Liver (tissue), 8 donors: ENCODE measurements at regions not wholly inside any gene's neighbourhood (a gene's known extent, or its start where the extent isn't known, plus 50 kb on each side); places are given as distances from the start of the nearest gene placed in this dataset.

Experiments
- DNase-seq: peaks from one replicate; pipeline ENCODE4 v3.0.0-alpha.2; 2017; ENCODE audit warnings: low spot score
- H3K27ac ChIP-seq, 2 donors: one replicate each; pipeline ENCODE4 v1.7.0; 2013; ENCODE audit warnings: inconsistent platforms in 2 of 2, low read length in 2 of 2, control low read depth in 1 of 2, low read depth in 1 of 2, mild to moderate bottlenecking in 1 of 2
- H3K27me3 ChIP-seq, 4 donors: one replicate each; pipeline versions ENCODE4 v1.6.1 to v1.7.0; 2013; ENCODE audit warnings: low read length in 3 of 4, inconsistent platforms in 1 of 4, mild to moderate bottlenecking in 1 of 4, moderate library complexity in 1 of 4; ENCODE audit not compliant: control insufficient read depth in 4 of 4, insufficient read depth in 4 of 4
- H3K36me3 ChIP-seq, 4 donors: one replicate each; pipeline versions ENCODE4 v1.6.1 to v1.7.0; 2013; ENCODE audit warnings: low read length in 3 of 4, mild to moderate bottlenecking in 3 of 4, low read depth in 1 of 4, moderate library complexity in 1 of 4; ENCODE audit not compliant: control insufficient read depth in 4 of 4, insufficient read depth in 3 of 4
- H3K4me1 ChIP-seq, 4 donors: one replicate each; pipeline versions ENCODE4 v1.6.1 to v1.7.0; 2013; ENCODE audit warnings: low read length in 3 of 4, mild to moderate bottlenecking in 3 of 4, moderate library complexity in 1 of 4; ENCODE audit not compliant: control insufficient read depth in 4 of 4, insufficient read depth in 4 of 4
- H3K4me3 ChIP-seq, 3 donors: one replicate each; pipeline versions ENCODE4 v1.6.1 to v1.7.0; 2013; ENCODE audit warnings: low read length in 3 of 3, control low read depth in 1 of 3, low read depth in 1 of 3, mild to moderate bottlenecking in 1 of 3
- H3K9ac ChIP-seq, 2 donors: one replicate each; pipeline ENCODE4 v1.7.0; 2013; ENCODE audit warnings: low read length in 2 of 2, mild to moderate bottlenecking in 2 of 2, moderate library complexity in 2 of 2, control low read depth in 1 of 2, low read depth in 1 of 2
- H3K9me3 ChIP-seq, 4 donors: one replicate each; pipeline versions ENCODE4 v1.6.1 to v1.7.0; 2013; ENCODE audit warnings: low read length in 3 of 4; ENCODE audit not compliant: control insufficient read depth in 4 of 4
- EGR1 ChIP-seq, 2 donors: IDR thresholded peaks; 2 replicates each; pipeline ENCODE4 v1.6.1; 2016 to 2018; ENCODE audit warnings: antibody characterized with exemption in 2 of 2, low read depth in 2 of 2
- FOXA1 ChIP-seq: IDR thresholded peaks from 2 replicates; pipeline ENCODE4 v1.6.1; 2016; ENCODE audit warnings: antibody characterized with exemption
- FOXA2 ChIP-seq: IDR thresholded peaks from 2 replicates; pipeline ENCODE4 v1.6.1; 2016; ENCODE audit warnings: antibody characterized with exemption
- GABPA ChIP-seq, 2 donors: IDR thresholded peaks in 1 of 2; conservative IDR thresholded peaks in 1 of 2; 2 replicates each; pipeline ENCODE4 v1.6.1; 2016; ENCODE audit warnings: antibody characterized with exemption in 2 of 2, mild to moderate bottlenecking in 1 of 2, moderate library complexity in 1 of 2
- HNF4A ChIP-seq, 2 donors: conservative IDR thresholded peaks; 2 replicates each; pipeline ENCODE4 v1.6.1; 2016; ENCODE audit warnings: antibody characterized with exemption in 2 of 2, mild to moderate bottlenecking in 2 of 2
- HNF4G ChIP-seq: IDR thresholded peaks from 2 replicates; pipeline ENCODE4 v1.6.1; 2016; ENCODE audit warnings: antibody characterized with exemption
- JUND ChIP-seq, 2 donors: IDR thresholded peaks; 2 replicates each; pipeline ENCODE4 v1.6.1; 2016; ENCODE audit warnings: antibody characterized with exemption in 2 of 2
- NR2F2 ChIP-seq: IDR thresholded peaks from 2 replicates; pipeline ENCODE4 v1.6.1; 2016; ENCODE audit warnings: antibody characterized with exemption
- RAD21 ChIP-seq, 2 donors: IDR thresholded peaks; 2 replicates each; pipeline ENCODE4 v1.6.1; 2016; ENCODE audit warnings: antibody characterized with exemption in 2 of 2, mild to moderate bottlenecking in 2 of 2
- RXRA ChIP-seq, 2 donors: IDR thresholded peaks; 2 replicates each; pipeline ENCODE4 v1.6.1; 2017 to 2018; ENCODE audit warnings: antibody characterized with exemption in 2 of 2, mild to moderate bottlenecking in 1 of 2
- SP1 ChIP-seq: IDR thresholded peaks from 2 replicates; pipeline ENCODE4 v1.6.1; 2018; ENCODE audit warnings: antibody characterized with exemption, mild to moderate bottlenecking
- TAF1 ChIP-seq: conservative IDR thresholded peaks from 2 replicates; pipeline ENCODE4 v1.6.1; 2016; ENCODE audit warnings: antibody characterized with exemption, mild to moderate bottlenecking
- YY1 ChIP-seq: IDR thresholded peaks from 2 replicates; pipeline ENCODE4 v1.6.1; 2016; ENCODE audit warnings: antibody characterized with exemption, mild to moderate bottlenecking
- WGBS: extraction: QIAGEN DNeasy Blood & Tissue Kit; methylation state at CpG from one replicate; pipeline ENCODE4 v1.1.7; 2013; 5-methylcytosine and 5-hydroxymethylcytosine counted together
- TF ChIP-seq, protein P1 (sequence below): fragments of 150-350 bp; IDR thresholded peaks from 2 replicates; pipeline ENCODE4 v1.5.1; 2017; ENCODE audit warnings: improper control_type of control experiment, low read depth, low read length; ENCODE audit not compliant: missing input control
- TF ChIP-seq, protein P2 (sequence below): IDR thresholded peaks from 2 replicates; pipeline ENCODE4 v1.6.1; 2016; ENCODE audit warnings: antibody characterized with exemption
- TF ChIP-seq, protein P3 (sequence below): IDR thresholded peaks from 2 replicates; pipeline ENCODE4 v1.6.1; 2016; ENCODE audit warnings: antibody characterized with exemption
- TF ChIP-seq, protein P4 (sequence below): IDR thresholded peaks from 2 replicates; pipeline ENCODE4 v1.6.1; 2016; ENCODE audit warnings: antibody characterized with exemption
- TF ChIP-seq, protein P5 (sequence below): IDR thresholded peaks from 2 replicates; pipeline ENCODE4 v1.6.1; 2016; ENCODE audit warnings: antibody characterized with exemption, mild to moderate bottlenecking
- donor health status: healthy.
- donor health status: healthy.
- donor health status: healthy.
- donor health status: healthy.
- donor health status: healthy.

DNA sequence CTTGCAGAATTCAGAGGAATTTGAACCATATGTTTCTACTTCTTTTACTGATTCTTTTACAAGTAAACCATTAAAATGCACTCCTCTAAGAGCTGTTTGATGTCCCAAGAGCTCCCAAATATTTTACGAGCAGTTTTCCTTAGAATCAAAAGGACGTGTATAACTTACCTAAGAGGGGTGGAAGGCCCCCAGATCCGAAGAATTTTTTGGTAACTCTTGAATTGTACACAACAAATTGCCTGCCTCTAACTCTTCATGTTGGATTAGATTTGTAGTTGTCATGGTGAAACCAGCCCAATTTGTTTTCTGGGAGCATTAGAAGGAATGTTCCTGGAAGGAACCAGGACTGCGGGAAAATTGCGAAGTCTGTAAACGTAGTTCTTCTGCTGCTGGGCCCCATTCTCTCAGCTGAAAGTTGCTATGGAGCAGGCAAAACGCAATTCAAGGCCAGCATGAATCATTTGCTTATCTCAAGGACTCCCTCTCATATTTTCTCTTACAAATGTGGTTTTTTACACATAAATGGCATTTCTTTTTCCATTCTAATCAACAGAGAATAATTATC is 124.8 kb upstream of the TMEM72 start:
- TF ChIP-seq, protein P1, sequence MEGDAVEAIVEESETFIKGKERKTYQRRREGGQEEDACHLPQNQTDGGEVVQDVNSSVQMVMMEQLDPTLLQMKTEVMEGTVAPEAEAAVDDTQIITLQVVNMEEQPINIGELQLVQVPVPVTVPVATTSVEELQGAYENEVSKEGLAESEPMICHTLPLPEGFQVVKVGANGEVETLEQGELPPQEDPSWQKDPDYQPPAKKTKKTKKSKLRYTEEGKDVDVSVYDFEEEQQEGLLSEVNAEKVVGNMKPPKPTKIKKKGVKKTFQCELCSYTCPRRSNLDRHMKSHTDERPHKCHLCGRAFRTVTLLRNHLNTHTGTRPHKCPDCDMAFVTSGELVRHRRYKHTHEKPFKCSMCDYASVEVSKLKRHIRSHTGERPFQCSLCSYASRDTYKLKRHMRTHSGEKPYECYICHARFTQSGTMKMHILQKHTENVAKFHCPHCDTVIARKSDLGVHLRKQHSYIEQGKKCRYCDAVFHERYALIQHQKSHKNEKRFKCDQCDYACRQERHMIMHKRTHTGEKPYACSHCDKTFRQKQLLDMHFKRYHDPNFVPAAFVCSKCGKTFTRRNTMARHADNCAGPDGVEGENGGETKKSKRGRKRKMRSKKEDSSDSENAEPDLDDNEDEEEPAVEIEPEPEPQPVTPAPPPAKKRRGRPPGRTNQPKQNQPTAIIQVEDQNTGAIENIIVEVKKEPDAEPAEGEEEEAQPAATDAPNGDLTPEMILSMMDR: no peak
- TF ChIP-seq HNF4A (conservative IDR thresholded peaks at IDR 0.05) (no peak), YY1 (no peak), HNF4G (no peak), EGR1 (IDR thresholded peaks at IDR 0.05; ENCODE audit: low read depth in 2 of 2) (no peak), RXRA (IDR thresholded peaks at IDR 0.05) (no peak), SP1 (no peak), TAF1 (no peak), NR2F2 (no peak), FOXA2 (no peak), RAD21 (IDR thresholded peaks at IDR 0.05) (no peak), FOXA1 (no peak), GABPA (IDR thresholded peaks at IDR 0.05 in 1 of 2, conservative IDR thresholded peaks at IDR 0.05 in 1 of 2) (no peak), JUND (IDR thresholded peaks at IDR 0.05) (no peak)
- TF ChIP-seq, protein P2, sequence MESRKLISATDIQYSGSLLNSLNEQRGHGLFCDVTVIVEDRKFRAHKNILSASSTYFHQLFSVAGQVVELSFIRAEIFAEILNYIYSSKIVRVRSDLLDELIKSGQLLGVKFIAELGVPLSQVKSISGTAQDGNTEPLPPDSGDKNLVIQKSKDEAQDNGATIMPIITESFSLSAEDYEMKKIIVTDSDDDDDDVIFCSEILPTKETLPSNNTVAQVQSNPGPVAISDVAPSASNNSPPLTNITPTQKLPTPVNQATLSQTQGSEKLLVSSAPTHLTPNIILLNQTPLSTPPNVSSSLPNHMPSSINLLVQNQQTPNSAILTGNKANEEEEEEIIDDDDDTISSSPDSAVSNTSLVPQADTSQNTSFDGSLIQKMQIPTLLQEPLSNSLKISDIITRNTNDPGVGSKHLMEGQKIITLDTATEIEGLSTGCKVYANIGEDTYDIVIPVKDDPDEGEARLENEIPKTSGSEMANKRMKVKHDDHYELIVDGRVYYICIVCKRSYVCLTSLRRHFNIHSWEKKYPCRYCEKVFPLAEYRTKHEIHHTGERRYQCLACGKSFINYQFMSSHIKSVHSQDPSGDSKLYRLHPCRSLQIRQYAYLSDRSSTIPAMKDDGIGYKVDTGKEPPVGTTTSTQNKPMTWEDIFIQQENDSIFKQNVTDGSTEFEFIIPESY: no peak
- TF ChIP-seq, protein P3, sequence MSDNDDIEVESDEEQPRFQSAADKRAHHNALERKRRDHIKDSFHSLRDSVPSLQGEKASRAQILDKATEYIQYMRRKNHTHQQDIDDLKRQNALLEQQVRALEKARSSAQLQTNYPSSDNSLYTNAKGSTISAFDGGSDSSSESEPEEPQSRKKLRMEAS: no peak
- TF ChIP-seq, protein P4, sequence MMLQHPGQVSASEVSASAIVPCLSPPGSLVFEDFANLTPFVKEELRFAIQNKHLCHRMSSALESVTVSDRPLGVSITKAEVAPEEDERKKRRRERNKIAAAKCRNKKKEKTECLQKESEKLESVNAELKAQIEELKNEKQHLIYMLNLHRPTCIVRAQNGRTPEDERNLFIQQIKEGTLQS: no peak
- TF ChIP-seq, protein P5, sequence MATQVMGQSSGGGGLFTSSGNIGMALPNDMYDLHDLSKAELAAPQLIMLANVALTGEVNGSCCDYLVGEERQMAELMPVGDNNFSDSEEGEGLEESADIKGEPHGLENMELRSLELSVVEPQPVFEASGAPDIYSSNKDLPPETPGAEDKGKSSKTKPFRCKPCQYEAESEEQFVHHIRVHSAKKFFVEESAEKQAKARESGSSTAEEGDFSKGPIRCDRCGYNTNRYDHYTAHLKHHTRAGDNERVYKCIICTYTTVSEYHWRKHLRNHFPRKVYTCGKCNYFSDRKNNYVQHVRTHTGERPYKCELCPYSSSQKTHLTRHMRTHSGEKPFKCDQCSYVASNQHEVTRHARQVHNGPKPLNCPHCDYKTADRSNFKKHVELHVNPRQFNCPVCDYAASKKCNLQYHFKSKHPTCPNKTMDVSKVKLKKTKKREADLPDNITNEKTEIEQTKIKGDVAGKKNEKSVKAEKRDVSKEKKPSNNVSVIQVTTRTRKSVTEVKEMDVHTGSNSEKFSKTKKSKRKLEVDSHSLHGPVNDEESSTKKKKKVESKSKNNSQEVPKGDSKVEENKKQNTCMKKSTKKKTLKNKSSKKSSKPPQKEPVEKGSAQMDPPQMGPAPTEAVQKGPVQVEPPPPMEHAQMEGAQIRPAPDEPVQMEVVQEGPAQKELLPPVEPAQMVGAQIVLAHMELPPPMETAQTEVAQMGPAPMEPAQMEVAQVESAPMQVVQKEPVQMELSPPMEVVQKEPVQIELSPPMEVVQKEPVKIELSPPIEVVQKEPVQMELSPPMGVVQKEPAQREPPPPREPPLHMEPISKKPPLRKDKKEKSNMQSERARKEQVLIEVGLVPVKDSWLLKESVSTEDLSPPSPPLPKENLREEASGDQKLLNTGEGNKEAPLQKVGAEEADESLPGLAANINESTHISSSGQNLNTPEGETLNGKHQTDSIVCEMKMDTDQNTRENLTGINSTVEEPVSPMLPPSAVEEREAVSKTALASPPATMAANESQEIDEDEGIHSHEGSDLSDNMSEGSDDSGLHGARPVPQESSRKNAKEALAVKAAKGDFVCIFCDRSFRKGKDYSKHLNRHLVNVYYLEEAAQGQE: no peak
- 67% methylated on average over 7 of the region's 7 CpGs for WGBS
- H3K9me3 ChIP-seq: no peaks in the 10 kb centered on the region

More for the DNA sequence above, 124.8 kb upstream of the TMEM72 start:
- H3K9ac ChIP-seq: no peak overlapping the region
- H3K4me1 ChIP-seq: no peaks in the 10 kb centered on the region
- H3K36me3 ChIP-seq: no peaks in the 10 kb centered on the region
- no peak overlapping the region for H3K4me3 ChIP-seq
- H3K27me3 ChIP-seq: peaks cover 0 to 3% (median 0%) of the 10 kb centered on the region in 4 donors
- no peak for DNase-seq
- H3K27ac ChIP-seq: no peak overlapping the region
